ENCODE measurements at regions not wholly inside any gene's neighbourhood (a gene's known extent, or its start where the extent isn't known, plus 50 kb on each side); places are given as distances from the start of the nearest gene placed in this dataset.
A peak's percentile ranks its signal among the peaks of the same experiment; 100 is the strongest.

DNA sequence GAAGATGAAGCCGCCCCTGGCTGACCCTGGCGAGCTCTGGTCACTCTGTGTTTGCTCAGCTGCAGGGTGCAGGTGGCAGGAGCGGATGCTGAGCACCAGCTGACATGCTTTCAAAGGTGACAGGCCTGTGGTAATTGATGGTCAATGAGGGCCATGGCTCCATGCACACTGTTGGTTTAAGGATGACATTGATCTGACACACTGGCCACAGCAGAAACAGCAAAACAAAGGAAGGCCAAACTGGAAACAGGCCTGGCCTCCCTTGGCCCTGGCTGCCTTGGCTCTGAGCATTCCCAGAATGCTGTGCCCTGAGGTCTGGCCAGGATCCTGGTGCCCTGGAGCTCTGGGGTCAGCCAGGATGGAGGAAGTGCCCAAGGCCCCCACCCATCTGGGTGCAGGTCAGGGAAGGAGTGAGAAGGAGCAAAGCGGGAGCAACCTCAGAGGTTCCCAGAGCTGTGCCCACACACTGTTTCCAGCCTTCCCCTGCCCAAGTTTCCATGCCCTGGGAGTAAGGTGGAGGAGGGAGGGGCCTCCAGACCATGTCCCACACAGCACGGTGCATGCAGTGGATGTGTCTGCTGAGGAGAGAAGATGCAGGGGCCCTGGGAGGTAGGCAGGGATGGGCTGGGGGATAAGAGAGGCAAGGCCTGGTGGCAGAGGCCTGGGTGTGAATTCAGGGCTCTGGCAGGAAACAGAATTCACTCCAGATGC, 302.2 kb downstream of the RPS24 start:
- no peak overlapping the region for H3K27ac ChIP-seq
- no peak for FAIRE-seq
- 66 to 67% methylated on average over 5 of the region's 5 CpGs for WGBS, 2 donors

DNA sequence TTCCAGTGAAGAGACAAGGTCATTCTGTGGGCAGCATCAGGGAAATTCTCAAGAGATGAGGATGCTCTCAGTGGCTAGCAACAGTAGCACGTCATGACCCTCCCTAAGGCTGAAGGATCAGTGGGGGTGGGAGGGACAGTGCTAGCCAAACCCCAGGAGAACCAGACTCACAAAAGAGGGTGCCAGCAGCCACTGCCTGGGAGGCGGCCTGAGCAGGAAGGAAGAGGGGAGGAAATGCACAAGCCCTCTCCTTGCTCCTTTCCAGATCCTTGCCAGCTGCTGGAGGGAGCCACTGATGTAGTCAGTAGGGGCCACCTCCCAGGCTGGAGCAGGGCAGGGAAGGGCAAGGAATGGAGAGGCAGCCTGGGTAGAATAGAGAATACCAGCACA, 302.7 kb downstream of the RPS24 start:
- no peaks in the 10 kb centered on the region for H3K36me3 ChIP-seq
- H3K27me3 ChIP-seq: no peaks in the 10 kb centered on the region
- H3K4me1 ChIP-seq: no peaks in the 10 kb centered on the region
- WGBS, 2 donors: 72 to 73% methylated on average over 2 of the region's 2 CpGs
- ATAC-seq: no peak
- no peak for FAIRE-seq
- TF ChIP-seq, protein P1, sequence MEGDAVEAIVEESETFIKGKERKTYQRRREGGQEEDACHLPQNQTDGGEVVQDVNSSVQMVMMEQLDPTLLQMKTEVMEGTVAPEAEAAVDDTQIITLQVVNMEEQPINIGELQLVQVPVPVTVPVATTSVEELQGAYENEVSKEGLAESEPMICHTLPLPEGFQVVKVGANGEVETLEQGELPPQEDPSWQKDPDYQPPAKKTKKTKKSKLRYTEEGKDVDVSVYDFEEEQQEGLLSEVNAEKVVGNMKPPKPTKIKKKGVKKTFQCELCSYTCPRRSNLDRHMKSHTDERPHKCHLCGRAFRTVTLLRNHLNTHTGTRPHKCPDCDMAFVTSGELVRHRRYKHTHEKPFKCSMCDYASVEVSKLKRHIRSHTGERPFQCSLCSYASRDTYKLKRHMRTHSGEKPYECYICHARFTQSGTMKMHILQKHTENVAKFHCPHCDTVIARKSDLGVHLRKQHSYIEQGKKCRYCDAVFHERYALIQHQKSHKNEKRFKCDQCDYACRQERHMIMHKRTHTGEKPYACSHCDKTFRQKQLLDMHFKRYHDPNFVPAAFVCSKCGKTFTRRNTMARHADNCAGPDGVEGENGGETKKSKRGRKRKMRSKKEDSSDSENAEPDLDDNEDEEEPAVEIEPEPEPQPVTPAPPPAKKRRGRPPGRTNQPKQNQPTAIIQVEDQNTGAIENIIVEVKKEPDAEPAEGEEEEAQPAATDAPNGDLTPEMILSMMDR (IDR thresholded peaks at IDR 0.05): no peak
- intact Hi-C loops (cut with DNase I): no loop called here
- H3K27ac ChIP-seq: no peak overlapping the region
- H3K4me3 ChIP-seq: no peak overlapping the region
- no peaks in the 10 kb centered on the region for H3K9me3 ChIP-seq
- DNase-seq: peak in 1 of 6 donors; percentile 8

More for the DNA sequence above, 302.2 kb downstream of the RPS24 start:
- Histone ChIP-seq H3K9me3 (no peaks in the 10 kb centered on the region), H3K4me1 (no peaks in the 10 kb centered on the region), H3K36me3 (no peaks in the 10 kb centered on the region), H3K27me3 (no peaks in the 10 kb centered on the region), H3K4me3 (no peak overlapping the region)
- intact Hi-C loops (cut with DNase I): no loop called here
- ATAC-seq (peak in 3 of 4 donors; percentile 36 to 68 (median 46)), DNase-seq (peak in 1 of 6 donors; percentile 12)
- TF ChIP-seq, protein P1 (IDR thresholded peaks at IDR 0.05): no peak

DNA sequence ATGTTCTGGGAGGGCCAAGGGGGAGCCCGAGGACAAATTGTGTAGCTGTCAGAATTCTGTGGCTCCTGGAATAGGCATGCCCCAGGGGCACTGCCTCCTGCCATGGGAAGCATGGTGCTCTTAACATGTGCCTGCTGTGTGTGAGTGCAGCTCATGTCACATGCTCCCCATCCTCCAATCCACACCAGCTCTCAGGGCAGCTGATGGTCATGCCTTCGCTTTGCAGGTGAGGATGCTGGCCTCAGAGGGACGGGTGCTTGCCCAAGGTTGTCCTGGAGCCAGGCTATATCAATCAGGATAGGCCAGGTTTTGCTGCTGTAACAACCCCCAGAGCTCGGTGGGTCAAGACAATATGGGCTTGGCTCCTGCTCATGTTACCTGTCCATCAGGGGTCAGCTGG, 303.4 kb downstream of the RPS24 start:
- no peak for ATAC-seq
- Histone ChIP-seq H3K4me3 (no peak overlapping the region), H3K27me3 (no peaks in the 10 kb centered on the region), H3K9me3 (no peaks in the 10 kb centered on the region), H3K27ac (no peak overlapping the region), H3K4me1 (no peaks in the 10 kb centered on the region), H3K36me3 (no peaks in the 10 kb centered on the region)
- TF ChIP-seq, protein P1 (IDR thresholded peaks at IDR 0.05): no peak
- DNase-seq: peak in 1 of 6 donors; percentile 4
- intact Hi-C loops (cut with DNase I): no loop called here
- 68 to 70% methylated on average over 4 of the region's 4 CpGs for WGBS, 2 donors
- no peak for FAIRE-seq

DNA sequence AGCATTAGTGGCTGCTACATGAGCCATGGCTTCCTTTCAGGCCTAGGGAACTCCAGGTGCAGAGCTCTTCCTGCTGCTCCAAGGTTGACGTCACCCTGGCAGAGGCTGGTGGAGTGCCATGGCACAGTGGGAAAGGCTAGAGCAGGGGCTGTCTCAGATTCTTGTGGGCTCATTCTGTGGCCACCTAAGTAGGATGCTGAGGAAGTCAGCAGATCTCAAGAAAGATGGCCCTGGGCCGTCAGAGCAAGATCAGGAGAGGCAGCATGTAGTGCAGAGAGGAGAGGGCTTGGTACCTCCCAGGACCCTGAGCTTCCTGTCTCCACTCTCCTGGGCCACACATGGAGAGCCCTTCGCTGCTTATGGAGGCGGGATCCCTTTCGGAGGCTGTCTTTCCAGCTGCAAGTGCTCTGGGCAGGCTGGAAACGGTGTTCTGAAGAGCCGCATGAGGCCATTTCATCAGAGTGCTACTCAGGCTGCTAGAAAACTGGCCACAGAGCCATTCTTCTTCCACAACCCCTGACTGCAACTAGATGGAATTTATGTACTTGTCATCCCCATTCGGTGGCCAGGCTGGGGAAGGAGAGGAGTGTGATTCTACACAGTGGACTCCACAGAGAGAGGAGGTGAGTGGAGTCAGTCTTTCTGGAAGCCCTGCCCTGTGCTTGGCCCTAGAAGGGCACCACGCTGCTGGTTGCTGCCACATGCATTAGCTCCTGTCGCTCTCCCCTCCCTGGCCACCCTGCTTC, 304.2 kb downstream of the RPS24 start:
- DNase-seq (peak in 1 of 6 donors; percentile 5), FAIRE-seq (no peak), ATAC-seq (no peak)
- Histone ChIP-seq H3K4me3 (no peak overlapping the region), H3K27me3 (no peaks in the 10 kb centered on the region), H3K9me3 (no peaks in the 10 kb centered on the region), H3K27ac (no peak overlapping the region), H3K4me1 (no peaks in the 10 kb centered on the region), H3K36me3 (no peaks in the 10 kb centered on the region)
- intact Hi-C loops (cut with DNase I): no loop called here
- TF ChIP-seq, protein P1 (IDR thresholded peaks at IDR 0.05): no peak
- WGBS, 2 donors: 80 to 91% methylated on average over 10 of the region's 10 CpGs

DNA sequence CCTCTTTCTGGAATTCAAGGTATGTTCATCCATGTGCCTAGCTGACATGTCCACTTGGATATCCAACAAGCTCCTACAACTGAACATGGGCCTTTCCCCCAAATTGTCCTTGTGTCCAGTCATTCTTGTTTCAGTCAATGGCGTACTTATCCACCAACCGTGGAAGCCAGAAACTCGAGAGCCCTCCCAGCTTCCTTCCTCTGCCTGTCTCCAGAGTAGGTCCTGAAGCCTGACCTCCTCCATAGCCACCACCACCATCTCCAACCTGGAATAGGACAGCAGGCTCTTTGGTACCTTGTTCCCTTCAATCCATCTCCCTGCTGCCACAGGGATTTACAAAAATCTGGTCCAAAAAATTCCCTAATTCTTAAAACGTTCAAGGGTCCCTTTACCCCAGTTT, 305.1 kb downstream of the RPS24 start:
- no peak for ATAC-seq
- intact Hi-C loops (cut with DNase I): no loop called here
- WGBS, 2 donors: 82 to 83% methylated on average over 4 of the region's 4 CpGs
- H3K9me3 ChIP-seq: no peaks in the 10 kb centered on the region
- H3K4me3 ChIP-seq: no peak overlapping the region
- H3K4me1 ChIP-seq: no peaks in the 10 kb centered on the region
- no peak overlapping the region for H3K27ac ChIP-seq
- TF ChIP-seq, protein P1 (IDR thresholded peaks at IDR 0.05): no peak
- H3K27me3 ChIP-seq: no peaks in the 10 kb centered on the region
- FAIRE-seq: no peak
- peak in 1 of 6 donors; percentile 3 for DNase-seq
- H3K36me3 ChIP-seq: no peaks in the 10 kb centered on the region

All from pancreas (tissue), 10 donors.